ENCODE measurements at regions not wholly inside any gene's neighbourhood (a gene's known extent, or its start where the extent isn't known, plus 50 kb on each side); places are given as distances from the start of the nearest gene placed in this dataset.
A peak's percentile ranks its signal among the peaks of the same experiment; 100 is the strongest.

GRCh38 chr3:104547031-104547430 lies 819.7 kb upstream of the ALCAM start:
- no peak for DNase-seq

- no peak for DNase-seq
Observed at GRCh38 chr3:104548401-104548800, 818.3 kb upstream of the ALCAM start.

- no peak for DNase-seq
Observed at GRCh38 chr3:104549099-104549714, 817.5 kb upstream of the ALCAM start.

- DNase-seq, result no peak
Observed at GRCh38 chr3:104553121-104553520, 813.6 kb upstream of the ALCAM start.

- DNase-seq, result no peak
Observed at GRCh38 chr3:104554425-104554824, 812.3 kb upstream of the ALCAM start.

GRCh38 chr3:104555728-104556127 lies 811.0 kb upstream of the ALCAM start:
- DNase-seq, result no peak

- no peak for DNase-seq
Observed at GRCh38 chr3:104556372-104557078, 810.2 kb upstream of the ALCAM start.

GRCh38 chr3:104561324-104561723 lies 805.4 kb upstream of the ALCAM start:
- no peak for DNase-seq

- DNase-seq, result no peak
Observed at GRCh38 chr3:104564045-104564643, 802.6 kb upstream of the ALCAM start.

GRCh38 chr3:104566054-104566453 lies 800.7 kb upstream of the ALCAM start:
- no peak for DNase-seq

GRCh38 chr3:104575634-104576033 lies 791.1 kb upstream of the ALCAM start:
- DNase-seq, result no peak

- no peak for DNase-seq
Observed at GRCh38 chr3:104578558-104578957, 788.2 kb upstream of the ALCAM start.

- no peak for DNase-seq
Observed at GRCh38 chr3:104582092-104582491, 784.6 kb upstream of the ALCAM start.

- DNase-seq, result no peak
Observed at GRCh38 chr3:104584682-104585081, 782.0 kb upstream of the ALCAM start.

GRCh38 chr3:104586344-104586743 lies 780.4 kb upstream of the ALCAM start:
- DNase-seq, result no peak

- no peak for DNase-seq
Observed at GRCh38 chr3:104588442-104588841, 778.3 kb upstream of the ALCAM start.

- no peak for DNase-seq
Observed at GRCh38 chr3:104591776-104592175, 774.9 kb upstream of the ALCAM start.

- no peak for DNase-seq
Observed at GRCh38 chr3:104594491-104594890, 772.2 kb upstream of the ALCAM start.

GRCh38 chr3:104596054-104596453 lies 770.7 kb upstream of the ALCAM start:
- no peak for DNase-seq

- peak; percentile 65 for DNase-seq
Observed at GRCh38 chr3:104596551-104596950, 770.2 kb upstream of the ALCAM start.

- DNase-seq, result peak; percentile 83
Observed at GRCh38 chr3:104598848-104599511, 767.7 kb upstream of the ALCAM start.

- no peak for DNase-seq
Observed at GRCh38 chr3:104604326-104605010, 762.2 kb upstream of the ALCAM start.

- no peak for DNase-seq
Observed at GRCh38 chr3:104606812-104607211, 759.9 kb upstream of the ALCAM start.
